Panc1 (cell line): ENCODE measurements at regions not wholly inside any gene's neighbourhood (a gene's known extent, or its start where the extent isn't known, plus 50 kb on each side); places are given as distances from the start of the nearest gene placed in this dataset.

Source experiments
- CTCF ChIP-seq: fragments of 450-650 bp; IDR thresholded peaks from 2 replicates; pipeline ENCODE4 v1.5.1; 2017; ENCODE audit warnings: mild to moderate bottlenecking
- POLR2AphosphoS5 ChIP-seq: IDR thresholded peaks from 2 replicates; pipeline ENCODE4 v1.6.1; 2012; ENCODE audit warnings: mild to moderate bottlenecking, low read depth, low read length, moderate library complexity
- REST ChIP-seq, 2 experiments: IDR thresholded peaks; 2 replicates each; pipeline ENCODE4 v1.6.1; 2011 to 2012; ENCODE audit warnings: low read depth in 2 of 2, control low read depth in 1 of 2, low read length in 1 of 2, mild to moderate bottlenecking in 1 of 2, moderate library complexity in 1 of 2; ENCODE audit not compliant: insufficient read depth in 1 of 2
- TCF7L2 ChIP-seq: IDR thresholded peaks from 2 replicates; pipeline ENCODE4 v1.6.1; 2011; ENCODE audit warnings: mild to moderate bottlenecking, low read depth, low read length, inconsistent platforms

DNA sequence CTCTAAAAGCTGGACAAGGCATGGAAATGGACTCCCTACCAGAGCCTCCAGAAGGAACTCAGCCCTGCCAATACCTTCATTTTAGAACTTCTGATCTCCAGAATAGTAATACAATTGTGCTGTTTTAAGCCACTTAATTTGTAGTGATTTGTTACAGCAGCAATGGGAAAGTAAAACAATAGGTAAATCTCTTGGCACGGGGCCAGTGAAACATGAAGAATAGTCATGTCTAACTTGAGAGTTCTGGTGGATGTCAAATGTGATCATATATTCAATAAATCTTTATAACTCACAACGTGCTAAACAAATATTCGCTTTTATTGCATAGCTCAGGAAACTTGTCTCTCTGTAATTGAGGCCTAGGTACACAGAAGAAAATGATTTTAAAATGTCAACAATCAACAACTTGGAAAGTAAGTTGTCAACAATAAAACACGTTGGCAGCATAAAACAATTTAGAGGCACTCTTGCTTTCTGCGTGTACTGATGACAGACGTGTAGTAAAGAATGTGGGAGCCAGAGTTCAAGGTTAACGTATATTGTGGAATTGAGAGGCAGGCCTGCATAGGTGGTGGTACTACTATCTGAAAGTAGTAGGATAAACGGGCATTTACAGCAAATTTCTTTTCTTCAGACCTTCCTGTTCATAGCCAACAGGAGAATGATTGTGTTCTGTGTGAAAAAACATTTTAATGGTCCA, 140.5 kb upstream of the OPRM1 start:
- TF ChIP-seq CTCF, result no peak
- no peak for TF ChIP-seq POLR2AphosphoS5
- no peak for TF ChIP-seq REST (IDR thresholded peaks at IDR 0.05; ENCODE audit: insufficient read depth in 1 of 2, low read depth in 2 of 2, low read length in 1 of 2)
- no peak for TF ChIP-seq TCF7L2
